Neural crest cell (in vitro differentiated cells): ENCODE measurements at regions not wholly inside any gene's neighbourhood (a gene's known extent, or its start where the extent isn't known, plus 50 kb on each side); places are given as distances from the start of the nearest gene placed in this dataset.
A peak's percentile ranks its signal among the peaks of the same experiment; 100 is the strongest.

Experiments
- DNase-seq: peaks from one replicate; pipeline ENCODE4 v3.0.0; 2021; ENCODE audit warnings: low read depth, mixed read lengths, low spot score
- H3K27ac Mint-ChIP-seq: one replicate; pipeline ENCODE4 v1.8.0; 2021; ENCODE audit warnings: mild to moderate bottlenecking, mixed read lengths; ENCODE audit not compliant: unreplicated experiment
- H3K27me3 Mint-ChIP-seq: 2 replicates; pipeline ENCODE4 v1.8.0; 2021; ENCODE audit warnings: low read depth, mild to moderate bottlenecking, mixed read lengths
- H3K36me3 Mint-ChIP-seq: 2 replicates; pipeline ENCODE4 v1.8.0; 2021; ENCODE audit warnings: low read depth, mild to moderate bottlenecking, mixed read lengths
- H3K4me1 Mint-ChIP-seq: 2 replicates; pipeline ENCODE4 v1.8.0; 2021; ENCODE audit warnings: mixed read lengths
- H3K4me3 Mint-ChIP-seq: one replicate; pipeline ENCODE4 v1.8.0; 2021; ENCODE audit warnings: mild to moderate bottlenecking, mixed read lengths
- H3K9me3 Mint-ChIP-seq: 2 replicates; pipeline ENCODE4 v1.8.0; 2021; ENCODE audit warnings: mixed read lengths
- TF ChIP-seq, protein P1 (sequence below): fragments of 200-600 bp; sonication (generic); conservative IDR thresholded peaks from 2 replicates; pipeline ENCODE4 v1.5.0; 2021; ENCODE audit warnings: antibody characterized with exemption, mild to moderate bottlenecking

DNA sequence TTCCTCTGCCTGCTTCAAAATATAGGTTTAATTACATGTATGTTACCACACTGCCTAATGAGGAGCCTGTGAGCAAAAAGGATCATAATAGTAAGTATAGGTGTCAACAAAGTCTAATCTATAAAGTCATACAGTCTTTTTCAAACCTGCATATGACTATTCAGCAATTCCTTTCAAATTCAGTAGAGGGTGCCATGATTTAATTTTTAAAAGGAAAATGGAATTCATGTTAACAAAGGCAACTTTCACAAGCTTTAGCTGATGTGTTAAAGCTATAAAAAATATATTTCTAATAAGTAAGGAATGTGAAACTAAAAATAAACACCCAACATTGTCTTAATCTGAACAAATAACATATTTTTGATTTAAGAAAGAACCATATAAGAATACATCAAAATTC lies 52.1 kb downstream of the MPP7 start:
- Mint-ChIP-seq H3K27me3 (no peaks in the 10 kb centered on the region), H3K27ac (no peak overlapping the region), H3K9me3 (no peaks in the 10 kb centered on the region), H3K36me3 (no peaks in the 10 kb centered on the region), H3K4me1 (no peaks in the 10 kb centered on the region), H3K4me3 (no peak overlapping the region)
- TF ChIP-seq, protein P1, sequence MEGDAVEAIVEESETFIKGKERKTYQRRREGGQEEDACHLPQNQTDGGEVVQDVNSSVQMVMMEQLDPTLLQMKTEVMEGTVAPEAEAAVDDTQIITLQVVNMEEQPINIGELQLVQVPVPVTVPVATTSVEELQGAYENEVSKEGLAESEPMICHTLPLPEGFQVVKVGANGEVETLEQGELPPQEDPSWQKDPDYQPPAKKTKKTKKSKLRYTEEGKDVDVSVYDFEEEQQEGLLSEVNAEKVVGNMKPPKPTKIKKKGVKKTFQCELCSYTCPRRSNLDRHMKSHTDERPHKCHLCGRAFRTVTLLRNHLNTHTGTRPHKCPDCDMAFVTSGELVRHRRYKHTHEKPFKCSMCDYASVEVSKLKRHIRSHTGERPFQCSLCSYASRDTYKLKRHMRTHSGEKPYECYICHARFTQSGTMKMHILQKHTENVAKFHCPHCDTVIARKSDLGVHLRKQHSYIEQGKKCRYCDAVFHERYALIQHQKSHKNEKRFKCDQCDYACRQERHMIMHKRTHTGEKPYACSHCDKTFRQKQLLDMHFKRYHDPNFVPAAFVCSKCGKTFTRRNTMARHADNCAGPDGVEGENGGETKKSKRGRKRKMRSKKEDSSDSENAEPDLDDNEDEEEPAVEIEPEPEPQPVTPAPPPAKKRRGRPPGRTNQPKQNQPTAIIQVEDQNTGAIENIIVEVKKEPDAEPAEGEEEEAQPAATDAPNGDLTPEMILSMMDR = peak; percentile 72
- no peak for DNase-seq

DNA sequence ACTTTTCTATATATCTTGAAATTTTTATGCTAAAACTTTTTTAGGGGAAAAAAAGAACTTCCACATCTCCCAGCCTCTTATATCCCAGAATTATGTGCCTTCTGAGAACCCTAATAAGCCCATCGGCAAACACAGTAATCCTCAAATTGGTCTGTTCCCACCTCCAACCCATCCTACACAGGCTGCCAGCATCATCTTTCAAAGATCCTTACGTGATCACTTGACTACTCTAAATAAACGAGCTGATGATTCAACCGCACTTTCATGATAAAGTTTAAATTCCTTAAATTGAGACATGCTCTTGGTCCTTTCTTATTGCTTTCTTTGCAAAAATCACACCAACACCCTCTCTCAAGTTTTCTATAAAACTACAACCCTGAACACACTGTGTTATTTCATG lies 52.5 kb downstream of the MPP7 start:
- Mint-ChIP-seq H3K9me3 (no peaks in the 10 kb centered on the region), H3K4me3 (no peak overlapping the region)

DNA sequence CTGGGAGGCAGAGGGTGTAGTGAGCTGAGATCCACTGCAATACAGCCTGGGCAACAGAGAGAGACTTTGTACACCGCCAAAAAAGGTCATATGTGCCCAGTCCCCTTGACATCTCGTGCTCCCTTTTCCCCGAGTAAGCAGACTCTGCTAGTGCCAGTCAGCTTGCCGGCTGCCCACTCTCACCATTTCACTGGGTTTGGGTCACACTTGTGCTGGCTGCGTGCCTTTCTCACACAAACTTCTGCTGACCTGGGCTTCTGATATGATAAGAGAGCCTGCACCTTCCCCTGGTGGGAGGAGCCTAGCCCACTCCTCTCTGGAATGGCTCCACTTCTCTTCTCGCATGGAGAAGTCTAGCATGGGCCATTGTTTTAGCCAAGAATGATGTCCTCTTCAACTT lies 53.4 kb downstream of the MPP7 start:
- TF ChIP-seq, protein P1 = no peak
- DNase-seq = no peak
- Mint-ChIP-seq H3K4me3 (no peak overlapping the region), H3K36me3 (no peaks in the 10 kb centered on the region), H3K9me3 (no peaks in the 10 kb centered on the region), H3K4me1 (no peaks in the 10 kb centered on the region), H3K27me3 (no peaks in the 10 kb centered on the region), H3K27ac (no peak overlapping the region)

More for the DNA sequence above, 52.5 kb downstream of the MPP7 start:
- Mint-ChIP-seq H3K4me1 (no peaks in the 10 kb centered on the region), H3K36me3 (no peaks in the 10 kb centered on the region), H3K27ac (no peak overlapping the region), H3K27me3 (no peaks in the 10 kb centered on the region)
- no peak for DNase-seq
- TF ChIP-seq, protein P1 = no peak

DNA sequence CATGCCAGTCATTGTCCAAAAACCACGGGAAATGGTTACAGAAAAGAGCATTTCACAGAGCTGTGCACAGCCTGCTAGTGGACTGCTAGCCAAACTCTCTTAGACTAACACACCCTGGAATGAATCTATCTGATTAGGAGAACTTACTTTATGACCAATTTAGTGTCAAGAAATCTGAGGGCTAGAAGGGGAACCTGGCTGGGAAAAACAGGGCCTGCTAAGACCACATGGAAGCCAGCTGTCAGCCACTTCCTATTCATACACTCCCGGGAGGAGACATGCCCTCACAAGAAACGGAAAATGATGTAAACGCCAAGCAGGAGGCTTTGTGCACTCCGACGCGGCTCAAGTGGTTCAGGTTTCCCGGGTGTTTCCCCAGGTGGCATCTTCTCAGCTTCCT lies 54.8 kb downstream of the MPP7 start:
- Mint-ChIP-seq H3K4me1 (peaks cover under 1% of the 10 kb centered on the region), H3K27ac (peak overlapping the region; percentile 14), H3K4me3 (no peak overlapping the region), H3K36me3 (no peaks in the 10 kb centered on the region), H3K9me3 (no peaks in the 10 kb centered on the region), H3K27me3 (no peaks in the 10 kb centered on the region)
- DNase-seq = no peak
- TF ChIP-seq, protein P1 = no peak

DNA sequence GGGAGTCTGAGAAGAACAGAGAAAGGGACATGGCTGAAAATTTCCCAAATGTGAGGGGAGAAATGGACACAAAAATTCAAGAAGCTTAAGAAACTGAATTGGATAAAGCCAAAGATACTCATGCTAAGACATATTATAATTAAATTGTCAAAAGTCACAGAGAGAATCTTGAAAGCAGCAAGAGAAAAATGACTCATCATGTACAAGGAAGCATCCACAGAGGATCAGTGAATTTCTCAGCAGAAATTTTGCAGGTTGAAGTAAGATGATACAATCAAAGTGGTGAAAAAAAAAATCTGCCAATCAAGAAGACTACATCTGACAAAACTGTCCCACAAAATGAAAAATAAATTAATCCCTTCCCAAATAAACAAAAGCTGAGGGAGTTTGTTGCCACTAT lies 56.8 kb downstream of the MPP7 start:
- Mint-ChIP-seq H3K9me3 (no peaks in the 10 kb centered on the region), H3K27ac (no peak overlapping the region), H3K36me3 (no peaks in the 10 kb centered on the region), H3K27me3 (no peaks in the 10 kb centered on the region), H3K4me1 (peaks cover 8% of the 10 kb centered on the region), H3K4me3 (no peak overlapping the region)
- TF ChIP-seq, protein P1 = no peak
- no peak for DNase-seq

DNA sequence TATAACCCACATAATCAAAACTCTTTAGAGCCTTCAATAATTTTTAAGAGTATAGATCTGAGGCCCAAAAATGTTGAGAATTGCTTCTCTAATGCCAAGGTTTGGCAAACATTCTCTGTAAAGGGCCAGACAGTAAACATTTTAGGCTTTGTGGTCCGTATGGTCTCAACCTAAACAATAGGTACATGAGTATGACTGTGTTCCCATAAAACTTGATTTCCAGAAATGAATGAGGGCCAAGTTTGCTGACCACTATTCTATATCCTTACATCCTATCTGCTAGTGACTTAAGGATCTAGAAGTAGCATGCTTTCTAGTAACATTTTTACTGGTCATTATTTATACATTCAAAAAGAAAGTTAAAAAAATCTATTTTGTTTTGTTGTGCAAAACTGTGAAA lies 58.9 kb downstream of the MPP7 start:
- Mint-ChIP-seq H3K36me3 (no peaks in the 10 kb centered on the region), H3K4me3 (no peak overlapping the region), H3K4me1 (peaks cover 8% of the 10 kb centered on the region), H3K27ac (no peak overlapping the region), H3K27me3 (no peaks in the 10 kb centered on the region), H3K9me3 (no peaks in the 10 kb centered on the region)
- DNase-seq = no peak
- TF ChIP-seq, protein P1 = no peak
